Activated CD8-positive, alpha-beta T cell treated with anti-CD3 and anti-CD28 coated beads, Interleukin-2, amount 10 ng/mL, durations not matched to agents 7 days and 5 days (primary cell): ENCODE measurements at regions not wholly inside any gene's neighbourhood (a gene's known extent, or its start where the extent isn't known, plus 50 kb on each side); places are given as distances from the start of the nearest gene placed in this dataset.

ENCODE experiments used
- ATAC-seq: fragments of 150-1000 bp; cut with Tn5 transposase; one replicate; pipeline ENCODE4 v1.10.0; 2021; ENCODE audit warnings: moderate library complexity
- CTCF ChIA-PET: fragments of 350-600 bp; sonication (Branson Sonifier 250); formaldehyde crosslinking; loops from one replicate; lab custom pipeline; 2021; ENCODE audit warnings: antibody characterized with exemption; lab: Charles Lee
- POLR2A ChIA-PET: fragments of 350-600 bp; sonication (Branson Sonifier 250); formaldehyde crosslinking; loops from one replicate; lab custom pipeline; 2021; ENCODE audit warnings: antibody characterized with exemption; lab: Charles Lee
- DNase-seq: peaks from one replicate; pipeline ENCODE4 v3.0.0-alpha.2; 2020
- H3K27ac Mint-ChIP-seq: one replicate; pipeline ENCODE4 v1.8.0; 2021; ENCODE audit warnings: mild to moderate bottlenecking, mixed read lengths
- H3K27me3 Mint-ChIP-seq: one replicate; pipeline ENCODE4 v1.8.0; 2021; ENCODE audit warnings: low read depth, mixed read lengths
- H3K36me3 Mint-ChIP-seq: one replicate; pipeline ENCODE4 v1.8.0; 2021; ENCODE audit warnings: low read depth, mixed read lengths
- H3K4me1 Mint-ChIP-seq: one replicate; pipeline ENCODE4 v1.8.0; 2021; ENCODE audit warnings: low read depth, mixed read lengths
- H3K4me3 Mint-ChIP-seq: one replicate; pipeline ENCODE4 v1.8.0; 2021; ENCODE audit warnings: mild to moderate bottlenecking, mixed read lengths
- H3K9me3 Mint-ChIP-seq: one replicate; pipeline ENCODE4 v1.8.0; 2022; ENCODE audit warnings: mixed read lengths; ENCODE audit not compliant: insufficient read depth

DNA sequence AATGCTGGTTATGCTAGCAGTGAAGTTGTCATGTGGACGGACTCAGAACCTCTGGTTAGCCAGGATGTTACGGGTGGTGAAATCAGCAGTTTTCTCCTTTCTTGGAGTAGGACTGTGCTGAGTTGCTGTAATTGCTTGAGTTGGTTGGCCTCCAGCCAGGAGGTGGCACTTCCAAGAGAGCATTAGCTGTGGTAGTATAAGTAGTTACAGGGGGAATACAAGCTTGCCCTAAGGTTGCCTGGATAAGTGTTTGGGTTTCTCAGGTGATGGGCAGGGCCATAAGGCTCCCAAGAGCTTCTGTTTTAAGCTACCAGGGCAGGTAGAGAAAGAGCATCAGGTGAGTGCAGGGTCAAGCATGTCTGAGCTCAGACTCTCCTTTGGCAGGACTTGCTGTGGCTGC lies 103.0 kb downstream of the ZNF518B start:
- Mint-ChIP-seq H3K27ac (no peak overlapping the region), H3K4me3 (no peak overlapping the region), H3K27me3 (peaks cover 15% of the 10 kb centered on the region), H3K36me3 (no peaks in the 10 kb centered on the region), H3K9me3 (no peaks in the 10 kb centered on the region), H3K4me1 (no peaks in the 10 kb centered on the region)
- ChIA-PET CTCF (no interaction called here), POLR2A (no interaction called here)
- DNase-seq = no peak
- no peak for ATAC-seq

- H3K4me1 Mint-ChIP-seq = no peaks in the 10 kb centered on the region
- peaks cover 12% of the 10 kb centered on the region for H3K27me3 Mint-ChIP-seq
- no peaks in the 10 kb centered on the region for H3K36me3 Mint-ChIP-seq
- ChIA-PET CTCF (no interaction called here), POLR2A (no interaction called here)
- H3K9me3 Mint-ChIP-seq = no peaks in the 10 kb centered on the region
- no peak overlapping the region for H3K27ac Mint-ChIP-seq
- no peak overlapping the region for H3K4me3 Mint-ChIP-seq
- DNase-seq (no peak), ATAC-seq (no peak)
Measured at GRCh38 chr4:10353110-10353509, 104.1 kb downstream of the ZNF518B start.

DNA sequence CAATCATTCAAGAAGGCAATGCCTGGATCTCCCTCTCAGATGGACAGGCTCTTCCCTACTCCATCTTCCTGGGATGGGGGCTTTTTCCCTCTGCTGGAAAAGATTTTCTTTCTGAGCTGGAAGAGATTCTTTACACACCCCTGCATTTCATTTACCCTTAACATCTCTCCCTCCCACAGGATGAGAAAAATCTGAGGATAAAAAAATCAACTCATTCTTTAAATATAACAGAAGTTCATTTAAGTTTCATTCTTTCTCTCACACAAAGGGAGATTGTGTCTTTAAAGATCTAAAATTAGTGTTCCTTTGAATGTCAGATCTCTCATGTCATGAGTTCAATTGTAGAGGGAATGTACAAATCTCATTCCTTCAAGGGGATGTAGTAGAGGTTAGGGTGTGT lies 109.0 kb downstream of the ZNF518B start:
- no peak for DNase-seq
- Mint-ChIP-seq H3K36me3 (no peaks in the 10 kb centered on the region), H3K4me3 (no peak overlapping the region), H3K27ac (no peak overlapping the region), H3K4me1 (no peaks in the 10 kb centered on the region), H3K27me3 (peaks cover 10% of the 10 kb centered on the region), H3K9me3 (no peaks in the 10 kb centered on the region)
- CTCF ChIA-PET = no interaction called here
- POLR2A ChIA-PET = no interaction called here
- ATAC-seq = no peak

GRCh38 chr4:10347815-10348214 lies 109.4 kb downstream of the ZNF518B start:
- no peak overlapping the region for H3K4me3 Mint-ChIP-seq
- DNase-seq = no peak

GRCh38 chr4:10347281-10347795 lies 109.9 kb downstream of the ZNF518B start:
- POLR2A ChIA-PET = no interaction called here
- Mint-ChIP-seq H3K27ac (no peak overlapping the region), H3K36me3 (no peaks in the 10 kb centered on the region), H3K27me3 (peaks cover 11% of the 10 kb centered on the region), H3K4me1 (no peaks in the 10 kb centered on the region), H3K9me3 (no peaks in the 10 kb centered on the region), H3K4me3 (no peak overlapping the region)
- CTCF ChIA-PET = no interaction called here
- ATAC-seq (no peak), DNase-seq (no peak)

More at GRCh38 chr4:10347815-10348214, 109.4 kb downstream of the ZNF518B start:
- Mint-ChIP-seq H3K36me3 (no peaks in the 10 kb centered on the region), H3K27ac (no peak overlapping the region), H3K4me1 (no peaks in the 10 kb centered on the region), H3K27me3 (peaks cover 10% of the 10 kb centered on the region), H3K9me3 (no peaks in the 10 kb centered on the region)
- ChIA-PET CTCF (no interaction called here), POLR2A (no interaction called here)
- no peak for ATAC-seq

GRCh38 chr4:10346023-10346422 lies 111.2 kb downstream of the ZNF518B start:
- POLR2A ChIA-PET = no interaction called here
- DNase-seq (no peak), ATAC-seq (no peak)
- Mint-ChIP-seq H3K27ac (no peak overlapping the region), H3K27me3 (peaks cover 10% of the 10 kb centered on the region), H3K4me3 (no peak overlapping the region), H3K36me3 (no peaks in the 10 kb centered on the region), H3K4me1 (no peaks in the 10 kb centered on the region), H3K9me3 (no peaks in the 10 kb centered on the region)
- CTCF ChIA-PET = interaction anchor here (0.8 kb wide), 1 partner anchor 116 kb away, joined by 3 read pairs; no protein-coding TSS in a partner anchor

DNA sequence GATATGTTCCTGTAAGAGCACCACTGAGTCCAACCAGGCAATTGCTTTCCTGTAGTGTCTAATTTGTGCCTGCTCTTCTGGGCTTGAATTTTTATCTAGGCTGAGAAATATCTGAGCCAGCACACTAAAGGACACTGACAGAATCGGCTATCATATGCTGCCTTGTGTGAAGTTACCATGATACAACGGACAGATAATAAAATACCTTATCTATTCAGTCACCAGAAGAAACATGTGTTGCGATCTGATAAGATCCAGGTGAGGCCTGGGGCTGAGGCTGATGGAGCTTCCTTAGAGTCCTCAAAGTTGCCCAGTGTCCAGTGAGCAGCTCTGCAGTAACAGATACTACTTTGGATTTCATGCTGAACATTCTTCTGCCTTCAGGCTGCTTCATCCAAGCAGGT lies 111.8 kb downstream of the ZNF518B start:
- DNase-seq (no peak), ATAC-seq (no peak)
- Mint-ChIP-seq H3K9me3 (no peaks in the 10 kb centered on the region), H3K27ac (no peak overlapping the region), H3K27me3 (peaks cover 10% of the 10 kb centered on the region), H3K4me1 (no peaks in the 10 kb centered on the region), H3K4me3 (no peak overlapping the region), H3K36me3 (no peaks in the 10 kb centered on the region)
- ChIA-PET CTCF (no interaction called here), POLR2A (no interaction called here)

DNA sequence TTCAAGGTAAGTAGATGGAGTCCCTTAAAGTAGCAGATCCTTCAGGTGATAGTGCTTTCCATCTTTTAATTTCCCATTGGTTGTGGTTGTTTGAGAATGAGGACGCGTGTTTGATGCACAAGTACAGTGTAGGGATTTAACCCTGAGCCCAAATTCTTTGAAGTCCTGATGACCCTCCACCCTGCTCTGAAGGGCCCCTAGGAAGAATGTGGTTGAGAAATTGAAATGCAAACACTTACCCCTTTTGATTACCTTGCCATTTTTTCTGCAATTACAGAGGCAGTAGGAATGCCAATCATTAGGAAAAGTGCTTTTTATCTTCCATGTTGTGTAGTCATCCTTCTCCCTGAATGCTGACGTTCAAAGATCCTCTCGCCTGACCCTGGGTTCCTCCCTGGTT lies 112.4 kb downstream of the ZNF518B start:
- Mint-ChIP-seq H3K9me3 (no peaks in the 10 kb centered on the region), H3K4me1 (no peaks in the 10 kb centered on the region), H3K4me3 (no peak overlapping the region), H3K36me3 (no peaks in the 10 kb centered on the region), H3K27ac (no peak overlapping the region), H3K27me3 (peaks cover 12% of the 10 kb centered on the region)
- POLR2A ChIA-PET = no interaction called here
- no peak for DNase-seq
- no peak for ATAC-seq
- CTCF ChIA-PET = no interaction called here

GRCh38 chr4:10343656-10344055 lies 113.6 kb downstream of the ZNF518B start:
- DNase-seq = no peak
- no peak overlapping the region for H3K4me3 Mint-ChIP-seq
- ChIA-PET CTCF (no interaction called here), POLR2A (no interaction called here)
- ATAC-seq = no peak
- H3K27me3 Mint-ChIP-seq = peaks cover 13% of the 10 kb centered on the region
- H3K36me3 Mint-ChIP-seq = no peaks in the 10 kb centered on the region
- H3K27ac Mint-ChIP-seq = no peak overlapping the region
- no peaks in the 10 kb centered on the region for H3K9me3 Mint-ChIP-seq
- H3K4me1 Mint-ChIP-seq = no peaks in the 10 kb centered on the region

- H3K27ac Mint-ChIP-seq = no peak overlapping the region
- H3K4me3 Mint-ChIP-seq = no peak overlapping the region
- ChIA-PET POLR2A (no interaction called here), CTCF (no interaction called here)
- peaks cover 13% of the 10 kb centered on the region for H3K27me3 Mint-ChIP-seq
- DNase-seq (no peak), ATAC-seq (no peak)
- no peaks in the 10 kb centered on the region for H3K9me3 Mint-ChIP-seq
- no peaks in the 10 kb centered on the region for H3K36me3 Mint-ChIP-seq
- H3K4me1 Mint-ChIP-seq = no peaks in the 10 kb centered on the region
Measured at GRCh38 chr4:10342866-10343265, 114.4 kb downstream of the ZNF518B start.

- no peak overlapping the region for H3K4me3 Mint-ChIP-seq
- no peak overlapping the region for H3K27ac Mint-ChIP-seq
- DNase-seq (no peak), ATAC-seq (no peak)
- H3K27me3 Mint-ChIP-seq = peaks cover 16% of the 10 kb centered on the region
- no peaks in the 10 kb centered on the region for H3K4me1 Mint-ChIP-seq
- no peaks in the 10 kb centered on the region for H3K36me3 Mint-ChIP-seq
- POLR2A ChIA-PET = no interaction called here
- H3K9me3 Mint-ChIP-seq = no peaks in the 10 kb centered on the region
- CTCF ChIA-PET = no interaction called here
Measured at GRCh38 chr4:10336471-10336870, 120.8 kb downstream of the ZNF518B start.

GRCh38 chr4:10335050-10335449 lies 122.2 kb downstream of the ZNF518B start:
- no peaks in the 10 kb centered on the region for H3K36me3 Mint-ChIP-seq
- no peak for ATAC-seq
- CTCF ChIA-PET = no interaction called here

GRCh38 chr4:10334506-10335028 lies 122.7 kb downstream of the ZNF518B start:
- CTCF ChIA-PET = no interaction called here
- Mint-ChIP-seq H3K9me3 (no peaks in the 10 kb centered on the region), H3K27ac (no peak overlapping the region), H3K4me3 (no peak overlapping the region), H3K36me3 (no peaks in the 10 kb centered on the region), H3K4me1 (no peaks in the 10 kb centered on the region), H3K27me3 (peaks cover 14% of the 10 kb centered on the region)
- POLR2A ChIA-PET = no interaction called here
- no peak for ATAC-seq
- no peak for DNase-seq

More at GRCh38 chr4:10335050-10335449, 122.2 kb downstream of the ZNF518B start:
- no peaks in the 10 kb centered on the region for H3K9me3 Mint-ChIP-seq
- POLR2A ChIA-PET = no interaction called here
- no peak overlapping the region for H3K27ac Mint-ChIP-seq
- no peak for DNase-seq
- peaks cover 16% of the 10 kb centered on the region for H3K27me3 Mint-ChIP-seq
- H3K4me3 Mint-ChIP-seq = no peak overlapping the region
- H3K4me1 Mint-ChIP-seq = no peaks in the 10 kb centered on the region
